ENCODE measurements at regions not wholly inside any gene's neighbourhood (a gene's known extent, or its start where the extent isn't known, plus 50 kb on each side); places are given as distances from the start of the nearest gene placed in this dataset.

DNA sequence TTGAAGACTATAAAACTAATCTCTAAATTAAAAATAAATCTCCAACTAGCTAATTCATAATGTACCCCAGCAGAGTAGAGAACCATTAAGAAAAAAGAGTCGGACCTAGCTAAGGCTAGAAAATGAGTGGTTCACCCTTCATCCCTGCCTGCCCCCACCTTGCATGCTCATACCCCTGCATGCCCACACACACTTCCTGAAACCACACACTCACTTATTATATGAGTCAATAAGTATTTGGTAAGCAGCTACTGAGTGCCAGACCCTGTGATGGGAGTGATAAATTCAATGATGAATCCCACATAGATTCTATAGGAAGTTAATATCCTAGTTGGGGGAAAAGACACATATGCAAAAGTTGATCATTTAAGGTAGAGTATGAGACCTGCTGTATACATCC, 152.9 kb upstream of the INHBA start:
- no peak for TF ChIP-seq POLR2A (IDR thresholded peaks at IDR 0.05)
- TF ChIP-seq, protein P1, sequence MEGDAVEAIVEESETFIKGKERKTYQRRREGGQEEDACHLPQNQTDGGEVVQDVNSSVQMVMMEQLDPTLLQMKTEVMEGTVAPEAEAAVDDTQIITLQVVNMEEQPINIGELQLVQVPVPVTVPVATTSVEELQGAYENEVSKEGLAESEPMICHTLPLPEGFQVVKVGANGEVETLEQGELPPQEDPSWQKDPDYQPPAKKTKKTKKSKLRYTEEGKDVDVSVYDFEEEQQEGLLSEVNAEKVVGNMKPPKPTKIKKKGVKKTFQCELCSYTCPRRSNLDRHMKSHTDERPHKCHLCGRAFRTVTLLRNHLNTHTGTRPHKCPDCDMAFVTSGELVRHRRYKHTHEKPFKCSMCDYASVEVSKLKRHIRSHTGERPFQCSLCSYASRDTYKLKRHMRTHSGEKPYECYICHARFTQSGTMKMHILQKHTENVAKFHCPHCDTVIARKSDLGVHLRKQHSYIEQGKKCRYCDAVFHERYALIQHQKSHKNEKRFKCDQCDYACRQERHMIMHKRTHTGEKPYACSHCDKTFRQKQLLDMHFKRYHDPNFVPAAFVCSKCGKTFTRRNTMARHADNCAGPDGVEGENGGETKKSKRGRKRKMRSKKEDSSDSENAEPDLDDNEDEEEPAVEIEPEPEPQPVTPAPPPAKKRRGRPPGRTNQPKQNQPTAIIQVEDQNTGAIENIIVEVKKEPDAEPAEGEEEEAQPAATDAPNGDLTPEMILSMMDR (IDR thresholded peaks at IDR 0.05) = no peak
- intact Hi-C loops (cut with DNase I) = no loop called here
- DNase-seq = no peak
- Histone ChIP-seq H3K27ac (no peak overlapping the region), H3K9me3 (no peaks in the 10 kb centered on the region), H3K4me1 (no peaks in the 10 kb centered on the region), H3K4me3 (replicated peaks in 1 of 3) (no peak overlapping the region), H3K27me3 (no peaks in the 10 kb centered on the region), H3K36me3 (no peaks in the 10 kb centered on the region)
- WGBS, 2 donors = 85 to 90% methylated on average over 1 of the region's 1 CpG

DNA sequence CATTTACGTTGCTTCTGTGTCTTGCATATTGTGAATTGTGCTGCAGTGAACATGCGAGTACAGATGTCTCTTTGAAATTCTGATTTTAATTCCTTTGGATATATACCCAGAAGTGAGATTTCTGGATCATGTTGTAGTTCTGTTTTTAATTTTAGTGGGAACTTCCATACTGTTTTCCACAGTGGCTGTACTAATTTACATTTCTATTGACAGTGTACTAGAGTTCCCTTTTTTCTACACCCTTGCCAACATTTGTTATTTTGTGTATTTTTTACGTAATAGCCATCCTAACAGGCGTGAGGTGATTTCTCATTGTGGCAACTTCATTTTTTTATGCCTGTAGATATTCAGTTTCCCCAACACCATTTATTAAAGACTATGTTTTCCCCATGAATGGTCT, 144.7 kb upstream of the INHBA start:
- H3K36me3 ChIP-seq = no peaks in the 10 kb centered on the region
- H3K27me3 ChIP-seq = no peaks in the 10 kb centered on the region
- H3K9me3 ChIP-seq = no peaks in the 10 kb centered on the region
- no peaks in the 10 kb centered on the region for H3K4me1 ChIP-seq
- TF ChIP-seq POLR2A (IDR thresholded peaks at IDR 0.05) = no peak
- TF ChIP-seq, protein P1 (IDR thresholded peaks at IDR 0.05) = no peak
- H3K27ac ChIP-seq = no peak overlapping the region
- DNase-seq = no peak
- no peak overlapping the region for H3K4me3 ChIP-seq (replicated peaks in 1 of 3)
- intact Hi-C loops (cut with DNase I) = no loop called here
- 91 to 97% methylated on average over 4 of the region's 4 CpGs for WGBS, 2 donors

DNA sequence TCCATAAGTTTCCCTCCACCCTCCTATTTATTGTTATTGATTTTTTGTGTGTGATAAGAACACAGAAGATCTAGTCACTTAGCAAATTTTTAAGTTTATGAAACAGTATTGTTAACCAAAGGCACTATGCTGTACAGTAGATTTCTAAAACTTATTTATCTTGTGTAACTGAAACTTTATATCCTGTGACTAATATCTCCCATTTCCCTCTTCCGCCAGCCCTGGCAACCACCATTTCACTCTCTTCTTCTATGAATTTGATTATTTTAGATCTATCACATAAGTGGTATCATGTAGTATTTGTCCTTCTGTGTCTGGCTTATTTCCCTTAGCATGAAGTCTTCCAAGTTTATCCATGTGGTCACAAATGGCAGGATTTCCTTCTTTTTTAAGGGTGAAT, 144.3 kb upstream of the INHBA start:
- 91 to 92% methylated on average over 1 of the region's 1 CpG for WGBS, 2 donors
- no peaks in the 10 kb centered on the region for H3K27me3 ChIP-seq
- H3K9me3 ChIP-seq = no peaks in the 10 kb centered on the region
- no peaks in the 10 kb centered on the region for H3K4me1 ChIP-seq
- no peak overlapping the region for H3K4me3 ChIP-seq (replicated peaks in 1 of 3)
- intact Hi-C loops (cut with DNase I) = no loop called here
- no peak overlapping the region for H3K27ac ChIP-seq
- no peak for TF ChIP-seq POLR2A (IDR thresholded peaks at IDR 0.05)
- DNase-seq = no peak
- no peaks in the 10 kb centered on the region for H3K36me3 ChIP-seq

DNA sequence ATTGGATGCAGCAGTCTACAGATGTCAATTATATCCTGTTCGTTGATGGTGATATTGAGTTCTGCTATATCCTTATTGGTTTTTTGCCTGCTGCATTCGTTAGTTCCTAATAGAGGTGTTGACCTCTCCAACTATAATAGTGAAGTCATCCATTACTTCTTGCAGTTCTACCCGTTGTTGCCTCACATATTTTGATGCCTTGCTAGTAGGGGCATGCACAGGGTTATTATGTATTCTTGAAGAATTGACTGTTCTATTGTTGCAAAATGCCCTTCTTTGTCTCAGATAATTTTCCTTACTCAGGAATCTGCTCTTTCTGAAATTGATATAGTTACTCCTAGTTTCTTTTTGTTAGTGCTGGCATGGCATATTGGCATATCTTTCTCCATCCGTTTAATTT, 140.1 kb upstream of the INHBA start:
- Histone ChIP-seq H3K27me3 (no peaks in the 10 kb centered on the region), H3K9me3 (no peaks in the 10 kb centered on the region), H3K4me3 (replicated peaks in 1 of 3) (no peak overlapping the region), H3K27ac (no peak overlapping the region), H3K36me3 (no peaks in the 10 kb centered on the region), H3K4me1 (no peaks in the 10 kb centered on the region)
- no peak for TF ChIP-seq POLR2A (IDR thresholded peaks at IDR 0.05)
- TF ChIP-seq, protein P1 (IDR thresholded peaks at IDR 0.05) = no peak
- intact Hi-C loops (cut with DNase I) = no loop called here
- 90 to 92% methylated on average over 4 of the region's 4 CpGs for WGBS, 2 donors
- no peak for DNase-seq

DNA sequence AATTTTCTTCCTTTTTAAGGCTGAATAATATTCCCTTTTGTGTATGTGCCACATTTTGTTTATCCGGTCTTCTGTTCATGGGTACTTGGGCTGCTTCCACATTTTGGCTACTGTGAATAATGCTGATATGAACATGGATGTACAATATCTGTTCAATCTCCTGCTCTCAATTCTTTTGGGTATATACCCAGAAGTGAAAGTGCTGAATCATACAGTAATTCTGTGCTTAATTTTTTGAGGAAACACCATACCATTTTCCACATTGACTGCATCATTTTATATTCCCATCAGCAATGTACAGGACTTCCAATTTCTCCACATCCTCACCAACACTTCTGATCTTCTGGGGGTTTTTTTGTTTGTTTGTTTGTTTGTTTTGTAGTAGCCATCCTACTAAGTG, 135.0 kb upstream of the INHBA start:
- intact Hi-C loops (cut with DNase I) = no loop called here
- no peaks in the 10 kb centered on the region for H3K4me1 ChIP-seq
- DNase-seq = no peak
- no peaks in the 10 kb centered on the region for H3K36me3 ChIP-seq
- H3K4me3 ChIP-seq (replicated peaks in 1 of 3) = no peak overlapping the region
- H3K27me3 ChIP-seq = no peaks in the 10 kb centered on the region
- no peak overlapping the region for H3K27ac ChIP-seq
- TF ChIP-seq, protein P1 (IDR thresholded peaks at IDR 0.05) = no peak
- no peak for TF ChIP-seq POLR2A (IDR thresholded peaks at IDR 0.05)
- no peaks in the 10 kb centered on the region for H3K9me3 ChIP-seq
- WGBS, 2 donors = 88 to 91% methylated on average over 1 of the region's 1 CpG

DNA sequence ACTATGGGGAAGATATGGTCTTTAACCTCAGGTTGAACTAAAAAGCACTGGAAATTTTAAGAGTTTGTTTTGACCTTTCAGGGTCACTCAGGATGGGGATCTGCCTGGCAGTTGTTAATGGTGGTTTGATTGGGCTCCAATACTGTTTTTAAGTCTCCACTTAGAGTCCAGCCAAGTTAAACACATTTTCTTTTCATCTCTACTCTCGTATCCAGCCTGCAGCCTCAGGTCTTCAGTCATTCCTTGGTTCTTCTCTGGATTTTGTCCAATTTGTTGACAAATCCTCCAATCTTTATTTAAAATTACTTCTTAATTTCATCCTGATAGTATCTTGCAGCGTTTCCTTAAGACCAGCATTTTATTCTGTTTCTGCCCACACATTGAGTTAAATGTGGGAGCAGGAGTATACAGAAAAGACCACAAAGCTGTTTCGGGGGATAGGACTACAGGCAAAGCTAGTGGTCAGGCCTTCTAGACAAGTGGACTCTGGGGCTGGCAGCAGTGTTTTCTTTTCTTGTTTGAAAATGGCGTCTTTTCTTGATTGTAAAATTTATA, 133.2 kb upstream of the INHBA start:
- Histone ChIP-seq H3K4me1 (no peaks in the 10 kb centered on the region), H3K27ac (no peak overlapping the region), H3K27me3 (no peaks in the 10 kb centered on the region), H3K9me3 (no peaks in the 10 kb centered on the region), H3K36me3 (no peaks in the 10 kb centered on the region), H3K4me3 (replicated peaks in 1 of 3) (no peak overlapping the region)
- no peak for DNase-seq
- intact Hi-C loops (cut with DNase I) = no loop called here
- TF ChIP-seq, protein P1 (IDR thresholded peaks at IDR 0.05) = no peak
- TF ChIP-seq POLR2A (IDR thresholded peaks at IDR 0.05) = no peak
- 65 to 73% methylated on average over 4 of the region's 4 CpGs for WGBS, 2 donors
